ENCODE measurements at regions not wholly inside any gene's neighbourhood (a gene's known extent, or its start where the extent isn't known, plus 50 kb on each side); places are given as distances from the start of the nearest gene placed in this dataset.
"Not testable (repeated sequence)": the region's sequence is repeated elsewhere in the genome, so short reads cannot be mapped to it uniquely, and the experiment has no call there.

- DNase-seq = no peak
These were observed 163.5 kb upstream of the SALL3 start for GRCh38 chr18:78816114-78816513.

DNA sequence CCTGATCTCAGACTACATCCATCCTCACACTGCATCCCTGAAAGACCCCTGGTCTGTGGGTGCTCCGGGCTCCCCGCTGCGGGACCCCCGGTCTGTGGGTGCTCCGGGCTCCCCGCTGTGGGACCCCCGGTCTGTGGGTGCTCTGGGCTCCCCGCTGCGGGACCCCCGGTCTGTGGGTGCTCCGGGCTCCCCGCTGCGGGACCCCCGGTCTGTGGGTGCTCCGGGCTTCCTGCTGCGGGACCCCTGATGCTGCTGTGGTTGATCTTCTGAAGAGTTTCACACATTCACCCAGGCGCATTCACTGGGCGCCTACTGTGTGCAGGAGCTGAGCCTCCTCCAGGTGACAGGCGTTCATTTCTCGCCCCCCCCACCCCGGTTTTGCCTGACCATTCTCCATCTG, 162.7 kb upstream of the SALL3 start:
- no peak for DNase-seq

DNA sequence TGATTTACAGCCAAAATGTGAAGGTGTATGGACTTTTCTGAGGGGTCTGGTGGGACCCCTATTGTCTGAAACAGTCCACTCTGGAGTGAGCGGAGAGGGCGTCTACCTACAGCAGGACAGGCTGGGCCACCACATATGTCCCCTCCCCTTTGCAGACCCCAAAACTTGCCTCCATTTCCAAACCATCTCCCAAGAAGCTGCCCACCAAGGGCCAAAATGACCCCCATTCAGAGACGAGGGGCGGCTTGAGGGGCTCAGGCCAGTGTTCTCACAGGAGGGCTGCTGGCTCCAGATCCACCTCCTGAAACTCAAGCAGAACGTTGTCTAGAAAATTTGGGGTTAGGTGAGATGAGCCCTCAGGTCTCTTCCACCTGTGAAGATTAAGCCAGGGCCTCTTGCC, 161.1 kb upstream of the SALL3 start:
- DNase-seq = no peak

- DNase-seq = no peak
These were observed 160.7 kb upstream of the SALL3 start for GRCh38 chr18:78818961-78819360.

DNA sequence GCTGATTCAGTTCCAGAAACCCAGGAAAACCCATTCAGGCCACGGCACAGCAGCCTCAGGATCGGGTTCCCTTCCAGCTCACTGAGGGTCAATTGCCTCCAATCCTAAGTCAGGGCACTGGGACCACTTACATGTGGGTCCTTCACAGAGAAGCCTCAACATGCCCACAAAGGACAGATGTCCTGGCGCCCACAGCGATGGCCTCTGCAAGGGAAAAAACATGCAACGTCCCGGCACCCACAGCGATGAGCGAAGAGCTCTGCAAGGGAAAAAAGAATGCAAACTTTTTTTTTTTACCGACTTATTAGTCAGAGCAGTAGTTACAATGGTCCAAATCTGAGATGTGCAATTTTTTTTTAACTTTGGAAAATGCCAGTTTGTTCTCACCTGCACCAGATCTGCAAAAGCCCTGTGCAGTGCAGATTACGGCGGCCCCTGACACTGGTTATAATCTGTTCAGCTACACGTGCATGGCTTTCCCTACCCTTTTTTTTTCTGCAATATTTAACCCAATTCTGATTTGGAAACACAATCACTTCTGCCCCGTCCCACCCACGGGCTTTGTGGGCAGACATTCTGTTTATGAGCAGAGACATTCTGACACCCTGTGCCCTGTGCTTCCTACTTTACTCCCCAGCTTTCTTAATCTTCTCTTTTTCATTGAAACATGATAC, 159.3 kb upstream of the SALL3 start:
- DNase-seq = no peak

DNA sequence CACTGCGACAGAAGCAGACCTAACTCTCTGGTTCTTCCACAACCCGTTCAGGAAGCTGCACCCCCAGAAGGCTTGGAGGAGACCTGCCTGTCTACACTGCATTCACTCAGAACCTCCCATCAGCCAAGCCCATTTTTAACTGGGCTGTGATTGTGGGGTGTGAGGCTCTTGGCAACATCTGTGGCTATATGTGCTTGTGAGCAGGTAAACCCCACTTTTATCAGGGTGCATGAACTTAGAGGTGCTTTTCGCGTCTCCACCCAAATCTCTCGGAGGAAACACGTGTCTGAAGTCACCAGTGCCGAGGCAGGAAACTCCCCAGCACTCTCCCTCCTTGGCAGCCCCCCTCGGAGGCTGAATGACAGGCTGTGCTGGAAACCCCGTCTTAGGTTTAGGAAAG, 158.2 kb upstream of the SALL3 start:
- DNase-seq = no peak

DNA sequence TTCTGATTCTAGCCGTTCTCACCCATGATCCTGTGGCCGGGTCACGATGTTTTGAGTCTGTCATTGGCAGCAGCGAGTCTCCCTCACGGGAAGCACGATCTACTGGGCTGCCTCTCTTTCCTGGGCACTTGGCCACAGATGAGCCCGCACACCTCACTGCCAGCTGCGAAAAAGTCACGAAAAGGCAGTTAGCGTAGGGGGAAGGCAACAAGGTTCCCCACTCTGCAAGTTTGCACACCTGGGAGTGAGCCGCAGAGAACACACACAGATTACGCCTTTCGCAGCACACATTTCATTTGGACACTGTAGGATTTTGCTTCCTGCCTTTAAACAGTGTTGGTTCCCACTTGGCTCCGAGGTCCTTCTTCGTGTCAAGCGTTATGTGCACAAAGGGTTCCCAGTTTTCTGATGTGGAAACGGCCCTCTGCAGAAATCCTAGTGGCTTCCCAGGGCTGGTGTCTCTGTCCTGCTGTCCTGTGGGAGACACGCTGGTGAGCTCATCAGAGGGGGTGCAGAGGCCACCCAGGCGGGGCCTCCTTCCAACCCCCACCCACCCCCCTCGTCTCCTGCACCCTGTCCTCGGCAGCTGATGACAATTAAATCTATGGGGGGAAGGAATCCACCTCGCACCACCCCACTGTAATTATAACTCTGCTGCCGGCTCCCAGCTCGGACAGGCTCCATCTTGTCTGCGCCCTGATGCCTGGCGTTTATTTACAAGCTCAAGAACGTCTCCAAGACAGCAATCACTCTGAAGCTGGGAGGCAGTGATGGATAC, 157.3 kb upstream of the SALL3 start:
- no peak for DNase-seq

- DNase-seq = no peak
These were observed 156.7 kb upstream of the SALL3 start for GRCh38 chr18:78822949-78823285.

- DNase-seq = no peak
These were observed 154.4 kb upstream of the SALL3 start for GRCh38 chr18:78825168-78825567.

- no peak for DNase-seq
These were observed 153.0 kb upstream of the SALL3 start for GRCh38 chr18:78826631-78827030.

DNA sequence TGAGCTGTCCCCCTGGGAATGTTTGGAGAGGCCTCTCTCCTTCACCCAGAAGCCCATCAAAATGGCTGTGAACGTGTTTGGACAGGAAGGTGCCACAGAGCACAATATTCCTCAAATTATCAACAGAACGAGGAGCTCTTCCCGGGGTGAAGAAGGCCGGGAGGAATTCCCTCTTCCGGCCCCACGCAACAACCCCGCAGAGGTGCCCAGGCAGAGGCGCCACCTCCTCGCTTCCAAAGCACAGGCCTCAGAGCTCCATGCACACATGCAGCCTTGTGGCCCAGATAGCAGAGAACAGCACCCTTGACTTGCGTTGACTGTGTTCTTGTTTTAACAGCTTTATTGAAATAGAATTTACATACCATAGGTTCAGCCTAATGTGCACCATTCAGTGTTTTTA, 152.5 kb upstream of the SALL3 start:
- no peak for DNase-seq

- DNase-seq = no peak
These were observed 151.5 kb upstream of the SALL3 start for GRCh38 chr18:78828131-78828530.

GRCh38 chr18:78829026-78829425, 150.6 kb upstream of the SALL3 start:
- not testable (repeated sequence) for DNase-seq

- DNase-seq = no peak
These were observed 149.5 kb upstream of the SALL3 start for GRCh38 chr18:78830161-78830560.

- DNase-seq = no peak
These were observed 148.8 kb upstream of the SALL3 start for GRCh38 chr18:78830826-78831225.

DNA sequence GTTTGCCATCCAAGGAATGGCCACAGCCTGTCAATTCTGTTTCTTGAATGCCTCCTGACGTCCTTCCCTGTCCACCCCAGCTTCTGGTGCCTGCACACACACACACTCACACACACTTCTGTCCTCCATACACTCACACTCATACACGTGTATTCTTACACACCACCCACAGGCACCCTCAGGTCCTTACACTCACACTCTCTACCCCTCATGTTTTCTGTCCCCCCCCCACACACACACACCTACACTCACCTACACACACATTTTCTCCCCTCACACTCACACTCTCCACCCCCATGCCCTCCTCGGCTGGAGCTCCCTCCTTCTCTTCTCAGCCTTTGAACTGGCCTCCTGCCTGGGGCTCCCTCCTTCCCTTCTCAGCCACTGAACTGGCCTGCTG, 148.0 kb upstream of the SALL3 start:
- no peak for DNase-seq

DNA sequence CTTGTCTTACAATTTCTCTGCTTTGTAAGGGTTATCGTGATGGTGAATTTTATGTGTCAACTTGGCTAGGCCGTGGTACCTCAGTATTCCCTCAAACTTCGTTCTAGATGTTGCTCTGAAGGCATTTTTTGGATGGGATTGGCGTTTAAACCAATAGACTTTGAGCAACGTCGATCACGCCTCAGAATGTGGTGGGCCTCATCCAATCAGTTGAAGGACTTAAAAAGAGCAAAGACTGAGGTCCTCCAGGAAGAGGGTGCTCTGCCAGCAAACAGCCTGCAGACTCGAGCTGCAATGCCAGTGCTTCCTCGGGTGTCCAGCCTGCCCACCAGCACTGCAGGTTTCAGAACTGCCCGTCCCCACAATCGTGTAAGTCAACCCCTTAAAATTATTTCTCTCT, 145.8 kb upstream of the SALL3 start:
- no peak for DNase-seq

GRCh38 chr18:78836838-78837237, 142.8 kb upstream of the SALL3 start:
- DNase-seq = no peak

GRCh38 chr18:78837754-78838153, 141.9 kb upstream of the SALL3 start:
- no peak for DNase-seq

DNA sequence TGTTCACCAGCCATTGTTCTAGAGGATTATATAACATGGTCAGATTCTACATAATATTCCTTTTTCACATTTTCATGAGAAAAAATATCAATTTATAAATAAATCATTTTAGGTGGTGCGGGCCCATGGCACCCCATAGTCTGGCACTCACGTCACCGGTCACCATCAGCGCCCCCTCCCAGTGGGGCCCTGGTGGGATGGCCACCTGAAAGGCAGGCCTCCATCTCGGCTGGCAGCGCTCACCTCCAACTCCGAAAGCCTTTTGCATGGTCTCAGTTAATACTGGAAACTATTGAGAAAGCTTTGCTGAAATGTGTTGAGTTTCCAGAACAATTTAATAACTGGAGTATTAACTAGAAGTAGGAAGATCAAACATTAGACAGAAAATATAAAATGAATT, 141.4 kb upstream of the SALL3 start:
- no peak for DNase-seq

GRCh38 chr18:78849046-78849445, 130.6 kb upstream of the SALL3 start:
- DNase-seq = no peak

DNA sequence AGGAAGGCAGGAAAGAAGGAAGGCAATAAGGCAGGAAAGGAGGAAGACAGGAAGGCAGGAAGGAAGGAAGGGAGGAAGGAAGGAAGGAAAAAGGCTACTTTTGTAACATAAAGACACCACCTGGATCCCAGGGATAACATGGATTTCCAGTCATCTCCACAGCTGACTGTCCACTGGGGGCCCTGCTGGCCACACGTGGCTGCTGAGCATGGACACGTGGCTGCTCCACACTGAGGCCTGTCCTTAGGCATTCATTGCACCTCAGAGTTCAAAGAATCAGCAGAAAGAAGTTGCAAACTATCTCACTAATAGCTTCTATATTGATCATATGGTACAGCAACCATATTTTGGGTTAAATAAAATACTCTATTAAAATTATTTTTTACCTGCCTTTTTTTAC, 130.2 kb upstream of the SALL3 start:
- DNase-seq = no peak

GRCh38 chr18:78853341-78853740, 126.3 kb upstream of the SALL3 start:
- no peak for DNase-seq

GRCh38 chr18:78855188-78855587, 124.4 kb upstream of the SALL3 start:
- no peak for DNase-seq
